ENCODE measurements at regions not wholly inside any gene's neighbourhood (a gene's known extent, or its start where the extent isn't known, plus 50 kb on each side); places are given as distances from the start of the nearest gene placed in this dataset.
"Not testable (repeated sequence)": the region's sequence is repeated elsewhere in the genome, so short reads cannot be mapped to it uniquely, and the experiment has no call there.

GRCh38 chr9:138197156-138197555 is 319.6 kb downstream of the CACNA1B start:
- TF ChIP-seq CTCF, POLR2A (IDR thresholded peaks at IDR 0.05): not testable (repeated sequence)

All from prostate gland (tissue), 2 donors.